ENCODE measurements at regions not wholly inside any gene's neighbourhood (a gene's known extent, or its start where the extent isn't known, plus 50 kb on each side); places are given as distances from the start of the nearest gene placed in this dataset.

DNA sequence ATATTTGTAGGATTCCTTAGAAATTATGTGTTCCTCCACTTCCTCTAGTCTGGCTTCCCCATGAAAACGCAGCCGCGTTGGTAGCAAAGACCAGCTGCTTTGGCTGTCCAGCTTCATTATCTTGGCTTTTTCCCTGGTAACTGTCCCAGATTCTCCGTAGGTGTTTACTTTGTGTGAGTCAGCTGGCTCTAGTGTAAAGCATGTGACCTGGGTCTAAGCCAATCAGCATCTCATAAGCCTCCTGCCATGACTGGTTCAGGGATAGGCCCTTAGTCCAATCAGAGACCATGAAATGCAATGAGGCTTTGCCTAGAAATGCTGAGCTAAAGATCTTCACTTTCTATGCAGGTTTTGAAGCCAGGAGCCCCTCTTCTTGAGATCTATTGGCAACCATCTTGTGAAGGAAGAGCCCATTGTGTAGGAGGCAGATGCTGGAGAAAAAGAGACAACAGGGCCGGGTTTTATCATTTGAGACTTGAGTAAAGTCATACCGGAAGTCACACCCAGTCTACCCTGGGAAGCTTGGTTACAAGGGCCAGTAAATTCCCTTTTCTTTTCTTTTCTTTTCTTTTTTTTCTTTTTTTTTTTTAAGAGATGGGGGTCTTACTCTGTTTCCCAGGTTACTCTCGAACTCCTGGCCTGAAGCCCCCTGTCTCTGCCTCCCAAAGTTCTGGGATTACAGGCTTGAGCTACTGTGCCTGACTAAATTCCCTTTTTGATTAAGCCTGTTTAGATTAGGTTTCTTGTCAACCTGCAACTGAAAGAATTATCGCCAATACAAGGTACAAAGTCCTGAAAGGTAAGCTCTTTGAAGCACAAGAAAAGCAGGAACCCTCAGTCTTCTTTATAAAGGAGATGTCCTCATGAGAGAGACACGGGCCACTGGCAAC lies 256.5 kb upstream of the RREB1 start (continued):
- TF ChIP-seq, protein P1, sequence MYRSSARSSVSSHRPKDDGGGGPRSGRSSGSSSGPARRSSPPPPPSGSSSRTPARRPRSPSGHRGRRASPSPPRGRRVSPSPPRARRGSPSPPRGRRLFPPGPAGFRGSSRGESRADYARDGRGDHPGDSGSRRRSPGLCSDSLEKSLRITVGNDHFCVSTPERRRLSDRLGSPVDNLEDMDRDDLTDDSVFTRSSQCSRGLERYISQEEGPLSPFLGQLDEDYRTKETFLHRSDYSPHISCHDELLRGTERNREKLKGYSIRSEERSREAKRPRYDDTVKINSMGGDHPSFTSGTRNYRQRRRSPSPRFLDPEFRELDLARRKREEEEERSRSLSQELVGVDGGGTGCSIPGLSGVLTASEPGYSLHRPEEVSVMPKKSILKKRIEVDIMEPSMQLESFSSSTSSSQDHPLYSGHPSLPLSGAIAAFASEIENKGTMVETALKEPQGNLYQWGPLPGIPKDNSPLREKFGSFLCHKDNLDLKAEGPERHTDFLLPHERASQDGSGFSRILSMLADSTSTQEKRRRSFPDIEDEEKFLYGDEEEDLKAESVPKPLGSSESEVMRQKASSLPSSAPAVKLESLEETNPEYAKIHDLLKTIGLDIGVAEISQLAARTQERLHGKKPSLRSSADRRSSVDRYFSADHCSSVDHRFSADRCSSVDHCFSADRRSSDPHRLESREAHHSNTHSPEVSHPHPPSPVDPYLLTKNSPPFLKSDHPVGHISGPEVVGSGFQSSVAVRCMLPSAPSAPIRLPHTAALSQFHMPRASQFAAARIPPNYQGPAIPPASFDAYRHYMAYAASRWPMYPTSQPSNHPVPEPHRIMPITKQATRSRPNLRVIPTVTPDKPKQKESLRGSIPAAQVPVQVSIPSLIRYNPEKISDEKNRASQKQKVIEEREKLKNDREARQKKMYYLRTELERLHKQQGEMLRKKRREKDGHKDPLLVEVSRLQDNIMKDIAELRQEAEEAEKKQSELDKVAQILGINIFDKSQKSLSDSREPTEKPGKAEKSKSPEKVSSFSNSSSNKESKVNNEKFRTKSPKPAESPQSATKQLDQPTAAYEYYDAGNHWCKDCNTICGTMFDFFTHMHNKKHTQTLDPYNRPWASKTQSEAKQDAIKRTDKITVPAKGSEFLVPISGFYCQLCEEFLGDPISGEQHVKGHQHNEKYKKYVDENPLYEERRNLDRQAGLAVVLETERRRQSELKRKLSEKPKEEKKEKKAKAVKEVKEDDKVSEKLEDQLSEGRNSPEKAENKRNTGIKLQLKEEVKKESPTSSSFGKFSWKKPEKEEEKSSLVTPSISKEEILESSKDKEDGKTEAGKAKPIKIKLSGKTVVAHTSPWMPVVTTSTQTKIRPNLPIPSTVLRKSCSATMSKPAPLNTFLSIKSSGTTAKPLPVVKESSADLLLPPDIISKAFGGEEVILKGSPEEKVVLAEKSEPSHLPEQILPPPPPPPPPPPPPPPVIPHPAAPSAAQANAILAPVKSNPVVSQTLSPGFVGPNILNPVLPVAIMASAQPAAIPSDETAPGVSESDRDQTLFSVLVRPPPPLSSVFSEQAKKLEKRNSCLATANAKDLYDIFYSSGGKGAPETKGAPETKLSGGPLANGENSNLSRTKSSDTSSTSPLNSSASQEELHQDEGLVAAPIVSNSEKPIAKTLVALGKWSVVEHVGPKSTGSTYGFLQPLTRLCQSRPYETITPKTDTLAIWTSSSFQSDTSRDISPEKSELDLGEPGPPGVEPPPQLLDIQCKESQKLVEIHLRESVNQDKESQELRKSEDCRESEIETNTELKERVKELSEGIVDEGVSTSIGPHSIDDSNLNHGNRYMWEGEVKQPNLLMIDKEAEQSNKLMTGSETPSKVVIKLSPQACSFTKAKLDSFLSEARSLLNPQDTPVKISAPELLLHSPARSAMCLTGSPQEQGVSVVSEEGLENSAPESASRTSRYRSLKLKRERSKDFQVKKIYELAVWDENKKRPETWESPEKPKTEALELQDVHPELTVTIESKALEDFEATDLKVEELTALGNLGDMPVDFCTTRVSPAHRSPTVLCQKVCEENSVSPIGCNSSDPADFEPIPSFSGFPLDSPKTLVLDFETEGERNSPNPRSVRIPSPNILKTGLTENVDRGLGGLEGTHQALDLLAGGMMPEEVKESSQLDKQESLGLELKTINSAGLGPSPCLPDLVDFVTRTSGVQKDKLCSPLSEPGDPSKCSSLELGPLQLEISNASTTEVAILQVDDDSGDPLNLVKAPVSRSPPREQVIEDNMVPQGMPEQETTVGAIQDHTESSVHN (IDR thresholded peaks at IDR 0.05; ENCODE audit: borderline replicate concordance in 1 of 2, low read depth in 1 of 2): no peak
- TF ChIP-seq ZC3H11A (IDR thresholded peaks at IDR 0.05; ENCODE audit: low read depth, low read length): no peak
- no peak for TF ChIP-seq ZNF184 (CRISPR knock-in tag; IDR thresholded peaks at IDR 0.05)
- TF ChIP-seq SREBF1 (IDR thresholded peaks at IDR 0.05; ENCODE audit: borderline replicate concordance, low read depth, low read length): no peak
- no peak for TF ChIP-seq MIER1 (IDR thresholded peaks at IDR 0.05; ENCODE audit: low read depth)
- TF ChIP-seq ZNF57 (CRISPR knock-in tag; IDR thresholded peaks at IDR 0.05): no peak
- no peak for TF ChIP-seq ZEB2 (IDR thresholded peaks at IDR 0.05)
- no peak for TF ChIP-seq ZNF408 (CRISPR knock-in tag; IDR thresholded peaks at IDR 0.05; ENCODE audit: low read depth)
- peak; percentile 63; the same call in 1 of the 2 replicates for TF ChIP-seq DIDO1 (tag; IDR thresholded peaks at IDR 0.05; ENCODE audit: low read depth)
- no peak; the same call in 1 of the 2 replicates for TF ChIP-seq ELF1 (tag; IDR thresholded peaks at IDR 0.05)
- no peak for TF ChIP-seq CBX8 (IDR thresholded peaks at IDR 0.05; ENCODE audit: borderline replicate concordance, extremely low read depth, low read depth, low read length, poor library complexity, severe bottlenecking)
- TF ChIP-seq HMGN3 (IDR thresholded peaks at IDR 0.05; ENCODE audit: borderline replicate concordance, extremely low read depth, insufficient read length, low read depth, low read length): no peak
- TF ChIP-seq XRCC5 (IDR thresholded peaks at IDR 0.05; ENCODE audit: low read depth, low read length): no peak
- TF ChIP-seq ZNF830 (CRISPR knock-in tag; IDR thresholded peaks at IDR 0.05): no peak
- TF ChIP-seq KAT2B (IDR thresholded peaks at IDR 0.05; ENCODE audit: low read depth, low read length): no peak
- TF ChIP-seq BDP1 (IDR thresholded peaks at IDR 0.05; ENCODE audit: insufficient read depth, insufficient read length): no peak
- TF ChIP-seq TRIM24 (IDR thresholded peaks at IDR 0.05): no peak
- peak; percentile 51; the same call in 1 of the 2 replicates for TF ChIP-seq ZKSCAN8 (CRISPR knock-in tag; IDR thresholded peaks at IDR 0.05)
- TF ChIP-seq ZNF589 (CRISPR knock-in tag; IDR thresholded peaks at IDR 0.05; ENCODE audit: low read depth): peak; percentile 85
- TF ChIP-seq KLF6 (CRISPR knock-in tag; IDR thresholded peaks at IDR 0.05; ENCODE audit: borderline replicate concordance): peak; percentile 75; the same call in 1 of the 2 replicates
- TF ChIP-seq RBFOX2 (IDR thresholded peaks at IDR 0.05; ENCODE audit: low read depth, low read length): no peak

Measured in K562 (cell line).